ENCODE measurements at regions not wholly inside any gene's neighbourhood (a gene's known extent, or its start where the extent isn't known, plus 50 kb on each side); places are given as distances from the start of the nearest gene placed in this dataset.

DNA sequence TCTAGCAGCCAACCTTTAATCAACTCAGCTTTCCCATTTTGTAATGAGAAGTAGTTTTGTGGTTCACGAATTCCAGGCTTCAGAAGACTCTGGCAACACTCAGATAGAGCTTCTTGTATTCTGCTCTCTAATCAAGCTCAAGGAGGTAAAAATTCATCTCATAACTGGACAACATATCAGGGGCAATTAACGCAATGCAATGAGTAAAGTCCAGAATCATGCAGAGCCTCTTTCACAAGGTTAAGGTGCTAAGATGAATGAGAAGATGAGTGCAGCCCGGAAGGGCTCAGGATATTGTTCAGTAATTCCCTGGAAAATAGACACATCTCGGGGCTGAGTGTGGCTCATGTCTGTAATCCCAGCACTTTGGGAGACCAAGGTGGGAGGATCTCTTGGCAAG, 527.7 kb downstream of the SOX11 start:
- TF ChIP-seq, protein P1, sequence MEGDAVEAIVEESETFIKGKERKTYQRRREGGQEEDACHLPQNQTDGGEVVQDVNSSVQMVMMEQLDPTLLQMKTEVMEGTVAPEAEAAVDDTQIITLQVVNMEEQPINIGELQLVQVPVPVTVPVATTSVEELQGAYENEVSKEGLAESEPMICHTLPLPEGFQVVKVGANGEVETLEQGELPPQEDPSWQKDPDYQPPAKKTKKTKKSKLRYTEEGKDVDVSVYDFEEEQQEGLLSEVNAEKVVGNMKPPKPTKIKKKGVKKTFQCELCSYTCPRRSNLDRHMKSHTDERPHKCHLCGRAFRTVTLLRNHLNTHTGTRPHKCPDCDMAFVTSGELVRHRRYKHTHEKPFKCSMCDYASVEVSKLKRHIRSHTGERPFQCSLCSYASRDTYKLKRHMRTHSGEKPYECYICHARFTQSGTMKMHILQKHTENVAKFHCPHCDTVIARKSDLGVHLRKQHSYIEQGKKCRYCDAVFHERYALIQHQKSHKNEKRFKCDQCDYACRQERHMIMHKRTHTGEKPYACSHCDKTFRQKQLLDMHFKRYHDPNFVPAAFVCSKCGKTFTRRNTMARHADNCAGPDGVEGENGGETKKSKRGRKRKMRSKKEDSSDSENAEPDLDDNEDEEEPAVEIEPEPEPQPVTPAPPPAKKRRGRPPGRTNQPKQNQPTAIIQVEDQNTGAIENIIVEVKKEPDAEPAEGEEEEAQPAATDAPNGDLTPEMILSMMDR (IDR thresholded peaks at IDR 0.05 in 4 of 5, conservative IDR thresholded peaks at IDR 0.05 in 1 of 5) = no peak
- TF ChIP-seq POLR2A (IDR thresholded peaks at IDR 0.05) = no peak

All from gastrocnemius medialis (tissue), 4 donors.